ENCODE measurements at regions not wholly inside any gene's neighbourhood (a gene's known extent, or its start where the extent isn't known, plus 50 kb on each side); places are given as distances from the start of the nearest gene placed in this dataset.
"Not testable (repeated sequence)": the region's sequence is repeated elsewhere in the genome, so short reads cannot be mapped to it uniquely, and the experiment has no call there.

DNA sequence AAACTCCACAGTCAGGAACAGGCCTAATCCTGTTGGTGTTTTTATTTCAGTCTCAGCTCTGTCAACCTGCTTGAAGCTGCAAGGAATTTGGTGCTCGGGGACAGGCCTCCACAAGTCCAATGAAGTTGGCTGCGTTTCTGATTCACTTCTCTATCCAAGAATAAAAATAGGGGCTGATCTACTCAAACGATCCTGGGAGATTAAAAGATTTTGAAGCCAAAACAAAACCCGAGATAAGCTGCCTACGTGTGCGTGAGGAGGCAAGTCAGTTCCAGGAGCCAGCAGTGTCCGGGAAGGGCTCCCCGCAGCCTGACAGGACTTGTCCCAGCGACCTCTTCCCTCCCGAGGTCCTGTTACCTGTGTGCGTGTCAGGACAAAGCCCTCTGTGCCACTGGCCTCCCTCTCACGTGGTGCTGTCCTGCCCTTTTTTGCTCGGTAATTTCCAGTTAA is 98.0 kb downstream of the ETS2 start:
- DNase-seq (ENCODE audit: low spot score in 2 of 2): peak in 1 of 2 donors; percentile 83
- H3K9me3 ChIP-seq: no peaks in the 10 kb centered on the region
- H3K36me3 ChIP-seq: no peaks in the 10 kb centered on the region
- no peak overlapping the region for H3K4me3 ChIP-seq
- peak overlapping the region; percentile 86 to 90 for H3K27ac ChIP-seq
- H3K27me3 ChIP-seq: no peaks in the 10 kb centered on the region
- H3K4me1 ChIP-seq: peaks cover 11 to 26% of the 10 kb centered on the region in 2 donors
- intact Hi-C loops (cut with DNase I): no loop called here
- TF ChIP-seq CTCF (IDR thresholded peaks at IDR 0.05): no peak

GRCh38 chr21:38902608-38903445 is 97.1 kb downstream of the ETS2 start:
- no peak for DNase-seq (ENCODE audit: low spot score in 2 of 2)
- H3K36me3 ChIP-seq: no peaks in the 10 kb centered on the region
- no peaks in the 10 kb centered on the region for H3K27me3 ChIP-seq
- no peak overlapping the region for H3K4me3 ChIP-seq
- no peak for TF ChIP-seq CTCF (IDR thresholded peaks at IDR 0.05)
- H3K27ac ChIP-seq: peak overlapping the region; percentile 86 to 90
- intact Hi-C loops (cut with DNase I): no loop called here
- no peaks in the 10 kb centered on the region for H3K9me3 ChIP-seq
- peaks cover 11 to 31% of the 10 kb centered on the region in 2 donors for H3K4me1 ChIP-seq

GRCh38 chr21:38900499-38900898 is 94.8 kb downstream of the ETS2 start:
- Histone ChIP-seq H3K27ac (no peak overlapping the region), H3K4me3 (no peak overlapping the region), H3K9me3 (no peaks in the 10 kb centered on the region), H3K36me3 (no peaks in the 10 kb centered on the region), H3K27me3 (no peaks in the 10 kb centered on the region), H3K4me1 (peaks cover 5 to 24% of the 10 kb centered on the region in 2 donors)
- no peak for DNase-seq (ENCODE audit: low spot score in 2 of 2)
- no peak for TF ChIP-seq CTCF (IDR thresholded peaks at IDR 0.05)
- intact Hi-C loops (cut with DNase I): no loop called here

DNA sequence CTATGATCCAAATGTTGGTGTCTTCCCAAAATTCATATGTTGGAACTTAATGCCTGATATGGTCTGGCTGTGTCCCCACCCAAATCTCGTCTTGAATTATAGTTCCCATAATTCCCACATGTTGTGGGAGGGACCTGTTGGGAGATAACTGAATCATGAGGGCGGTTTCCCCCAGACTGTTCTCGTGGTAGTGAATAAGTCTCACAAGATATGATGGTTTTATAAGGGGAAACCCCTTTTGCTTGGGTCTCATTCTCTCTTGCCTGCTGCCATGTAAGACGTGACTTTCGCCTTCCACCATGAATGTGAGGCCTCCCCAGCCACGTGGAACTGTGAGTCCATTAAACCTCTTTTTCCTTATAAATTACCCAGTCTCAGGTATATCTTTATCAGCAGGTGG is 94.3 kb downstream of the ETS2 start:
- H3K4me3 ChIP-seq; H3K36me3 ChIP-seq; H3K27me3 ChIP-seq; H3K9me3 ChIP-seq; DNase-seq (ENCODE audit: low spot score in 2 of 2); H3K27ac ChIP-seq; intact Hi-C loops (cut with DNase I): not testable (repeated sequence)
- H3K4me1 ChIP-seq: peaks cover 5 to 24% of the 10 kb centered on the region in 2 donors

- Histone ChIP-seq H3K4me1 (peaks cover 5 to 21% of the 10 kb centered on the region in 2 donors), H3K9me3 (no peaks in the 10 kb centered on the region), H3K4me3 (no peak overlapping the region), H3K27ac (no peak overlapping the region), H3K36me3 (no peaks in the 10 kb centered on the region), H3K27me3 (no peaks in the 10 kb centered on the region)
- intact Hi-C loops (cut with DNase I): no loop called here
- TF ChIP-seq CTCF (IDR thresholded peaks at IDR 0.05): no peak
- DNase-seq (ENCODE audit: low spot score in 2 of 2): no peak
Observed at GRCh38 chr21:38899277-38899947, 93.7 kb downstream of the ETS2 start.
